Activated CD8-positive, alpha-beta memory T cell treated with anti-CD3 and anti-CD28 coated beads for 48 hours (primary cell): ENCODE measurements at regions not wholly inside any gene's neighbourhood (a gene's known extent, or its start where the extent isn't known, plus 50 kb on each side); places are given as distances from the start of the nearest gene placed in this dataset.
"Not testable (repeated sequence)": the region's sequence is repeated elsewhere in the genome, so short reads cannot be mapped to it uniquely, and the experiment has no call there.

Experiments
- DNase-seq, 3 experiments: peaks; one replicate each; pipeline ENCODE4 v3.0.0-alpha.2; 2020; ENCODE audit warnings: low read depth in 2 of 3, low spot score in 2 of 3

DNA sequence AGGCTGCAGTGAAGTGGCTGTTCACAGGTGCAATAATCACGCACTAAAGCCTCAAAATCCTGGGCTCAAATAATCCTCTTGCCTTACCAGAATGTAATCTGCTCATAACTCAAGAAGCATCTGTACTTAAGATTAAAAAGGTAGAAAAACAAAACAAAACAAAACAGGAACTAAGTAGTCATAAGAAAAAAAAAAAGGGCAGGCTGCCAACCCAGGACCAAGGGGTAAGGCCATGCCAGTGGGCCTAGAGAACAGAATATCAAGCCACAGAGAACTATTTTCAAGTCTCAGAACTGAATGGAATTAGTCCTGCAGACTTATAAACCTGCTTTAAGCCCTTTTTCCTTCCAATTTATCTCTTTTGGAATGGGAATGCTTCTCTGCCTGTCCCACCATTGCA is 64.8 kb upstream of the TBC1D3K start:
- DNase-seq = no peak

DNA sequence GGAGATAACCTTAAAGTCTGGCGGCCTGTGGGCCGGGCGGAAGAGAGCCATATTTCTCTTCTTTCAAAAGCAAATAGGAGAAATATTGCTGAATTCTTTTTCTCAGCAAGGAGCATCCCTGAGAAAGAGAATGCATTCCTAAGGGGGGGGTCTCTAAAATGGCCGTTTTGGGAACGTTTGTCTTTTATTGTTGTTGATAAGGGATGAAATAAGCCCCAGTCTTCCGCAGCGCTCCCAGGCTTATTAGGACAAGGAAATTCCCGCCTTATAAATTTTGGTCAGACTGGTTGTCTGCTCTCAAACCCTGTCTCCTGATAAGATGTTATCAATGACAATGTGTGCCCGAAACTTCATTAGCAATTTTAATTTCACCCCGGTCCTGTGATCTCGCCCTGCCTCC is 65.8 kb upstream of the TBC1D3K start:
- DNase-seq = not testable (repeated sequence)

DNA sequence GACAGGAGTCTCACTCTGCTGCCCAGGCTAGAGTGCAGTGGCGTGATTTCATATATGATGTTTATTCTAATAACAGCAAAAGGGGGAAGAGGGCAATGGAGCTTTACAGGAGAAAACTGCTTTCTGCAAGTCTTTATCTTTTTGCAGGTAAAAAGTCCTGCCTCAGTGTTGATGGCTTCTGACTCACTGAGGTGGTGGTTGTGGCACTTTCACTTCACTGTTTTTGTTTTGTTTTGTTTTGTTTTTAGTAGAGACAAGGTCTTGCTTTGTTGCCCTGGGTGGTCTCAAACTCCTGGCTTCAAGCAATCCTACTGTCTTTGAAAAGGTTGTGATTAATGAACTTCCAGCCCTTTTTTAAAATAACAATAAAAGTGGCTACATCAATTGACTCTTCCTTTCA is 68.0 kb upstream of the TBC1D3K start:
- no peak for DNase-seq

DNA sequence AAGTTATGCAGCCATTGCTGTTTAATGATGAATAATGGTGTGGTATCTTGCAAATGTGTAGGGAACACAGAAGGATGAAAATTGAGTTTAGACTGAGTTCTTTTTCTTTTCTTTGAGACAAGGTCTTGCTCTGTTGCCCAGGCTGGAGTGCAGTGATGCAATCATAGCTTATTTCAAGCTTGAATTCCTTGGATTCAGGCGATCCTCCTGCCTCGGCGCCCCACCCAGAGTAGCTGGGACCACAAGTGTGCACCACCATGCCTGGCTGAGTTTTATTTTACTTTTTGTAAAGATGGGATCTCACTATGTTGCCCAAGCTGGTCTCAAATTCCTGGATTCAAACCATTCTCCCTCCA is 74.6 kb upstream of the TBC1D3K start:
- no peak for DNase-seq

DNA sequence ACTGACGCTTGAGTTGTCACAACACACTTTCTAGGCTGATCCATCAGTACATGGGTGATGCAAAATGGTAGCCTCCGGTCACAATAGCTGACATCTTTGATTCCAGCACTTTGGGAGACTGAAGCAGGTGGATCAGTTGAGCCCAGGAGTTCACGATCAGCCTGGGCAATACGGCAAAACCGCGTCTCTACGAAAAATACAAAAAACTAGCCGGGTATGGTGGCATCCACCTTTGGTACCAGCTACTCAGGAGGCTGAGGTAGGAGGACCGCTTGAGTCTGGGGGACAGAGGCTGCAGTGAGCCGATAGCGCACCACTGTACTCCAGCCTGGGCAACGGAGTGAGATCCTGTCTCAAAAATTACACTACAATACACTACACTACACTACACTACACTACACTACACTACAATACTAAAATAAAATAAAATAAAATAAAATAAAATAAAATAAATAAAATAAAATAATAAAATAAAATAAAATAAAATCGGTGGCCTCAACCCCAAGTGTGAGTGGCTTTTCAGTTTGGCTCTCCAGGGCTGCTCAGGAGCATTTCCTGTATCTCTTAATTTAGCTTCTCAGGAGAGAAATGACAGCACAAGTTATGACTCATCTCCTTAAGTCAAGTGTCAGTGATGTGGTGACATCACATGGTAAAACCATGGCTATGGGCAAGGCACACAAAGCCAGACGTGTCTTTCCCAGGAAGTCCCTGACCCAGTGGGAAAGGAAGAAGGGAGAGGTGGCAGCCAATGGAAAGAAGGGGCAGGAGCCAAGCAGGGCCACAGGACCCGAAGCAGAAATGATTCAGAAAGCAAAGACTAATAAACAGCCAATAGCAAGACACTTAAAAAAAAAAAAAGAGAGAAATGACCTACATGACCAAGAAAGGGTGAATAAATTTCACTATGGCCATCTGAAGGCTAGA is 75.3 kb upstream of the TBC1D3K start:
- no peak for DNase-seq

DNA sequence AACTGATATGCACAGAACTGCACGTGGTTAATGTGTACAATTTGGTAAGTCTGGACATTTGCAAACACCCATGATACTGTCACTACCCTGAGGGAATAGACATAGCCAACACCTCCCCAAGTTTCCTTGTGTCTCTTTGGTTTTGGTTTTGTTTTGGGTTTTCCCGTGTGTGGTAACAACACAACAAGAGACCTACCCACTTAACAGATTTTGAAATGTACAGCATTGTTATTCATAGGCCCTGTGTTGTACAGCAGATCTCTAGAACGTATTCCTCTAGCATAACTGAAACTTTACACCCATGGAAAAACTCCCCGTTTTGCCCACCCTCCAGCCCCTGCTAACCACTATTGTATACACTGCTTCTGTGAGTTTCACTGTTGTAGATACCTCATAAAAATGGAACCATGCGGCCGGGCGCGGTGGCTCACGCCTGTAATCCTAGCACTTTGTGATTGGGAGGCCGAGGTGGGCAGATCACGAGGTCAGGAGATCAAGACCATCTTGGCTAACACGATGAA is 76.3 kb upstream of the TBC1D3K start:
- DNase-seq = no peak

DNA sequence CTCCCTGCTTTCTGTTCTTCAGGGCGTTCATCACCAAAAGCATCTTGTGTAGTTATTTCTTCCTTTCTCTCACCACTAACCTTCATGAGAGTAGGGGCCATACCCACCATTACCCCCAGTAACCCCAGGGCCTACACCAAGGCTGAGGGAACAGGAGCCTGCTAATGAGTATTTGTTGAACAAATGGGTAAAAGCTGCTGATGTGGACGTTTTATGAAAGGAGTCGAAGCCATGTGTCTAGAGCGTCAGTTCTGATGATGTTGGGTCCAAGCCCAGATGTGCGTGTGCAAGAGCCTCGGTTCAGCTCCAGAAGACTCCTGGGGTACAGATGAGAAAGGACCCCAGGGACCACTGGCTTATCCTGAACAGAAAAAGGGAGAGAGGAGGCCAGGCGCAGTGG is 77.1 kb upstream of the TBC1D3K start:
- no peak for DNase-seq

DNA sequence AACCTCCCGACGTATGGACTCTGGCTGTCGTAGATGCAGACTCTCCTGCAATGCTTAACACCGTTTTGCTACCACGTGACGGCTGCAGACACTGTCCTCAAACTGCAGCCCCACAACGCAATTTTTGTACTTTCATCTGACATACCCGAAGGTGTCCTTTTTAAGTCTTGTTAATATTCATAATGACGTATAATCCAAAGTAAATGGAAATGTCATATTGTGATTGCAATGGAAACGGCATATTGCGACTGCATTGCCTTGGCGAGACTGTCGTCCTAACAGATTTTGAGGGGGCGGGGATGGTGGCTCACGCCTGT is 79.3 kb upstream of the TBC1D3K start:
- DNase-seq = no peak

DNA sequence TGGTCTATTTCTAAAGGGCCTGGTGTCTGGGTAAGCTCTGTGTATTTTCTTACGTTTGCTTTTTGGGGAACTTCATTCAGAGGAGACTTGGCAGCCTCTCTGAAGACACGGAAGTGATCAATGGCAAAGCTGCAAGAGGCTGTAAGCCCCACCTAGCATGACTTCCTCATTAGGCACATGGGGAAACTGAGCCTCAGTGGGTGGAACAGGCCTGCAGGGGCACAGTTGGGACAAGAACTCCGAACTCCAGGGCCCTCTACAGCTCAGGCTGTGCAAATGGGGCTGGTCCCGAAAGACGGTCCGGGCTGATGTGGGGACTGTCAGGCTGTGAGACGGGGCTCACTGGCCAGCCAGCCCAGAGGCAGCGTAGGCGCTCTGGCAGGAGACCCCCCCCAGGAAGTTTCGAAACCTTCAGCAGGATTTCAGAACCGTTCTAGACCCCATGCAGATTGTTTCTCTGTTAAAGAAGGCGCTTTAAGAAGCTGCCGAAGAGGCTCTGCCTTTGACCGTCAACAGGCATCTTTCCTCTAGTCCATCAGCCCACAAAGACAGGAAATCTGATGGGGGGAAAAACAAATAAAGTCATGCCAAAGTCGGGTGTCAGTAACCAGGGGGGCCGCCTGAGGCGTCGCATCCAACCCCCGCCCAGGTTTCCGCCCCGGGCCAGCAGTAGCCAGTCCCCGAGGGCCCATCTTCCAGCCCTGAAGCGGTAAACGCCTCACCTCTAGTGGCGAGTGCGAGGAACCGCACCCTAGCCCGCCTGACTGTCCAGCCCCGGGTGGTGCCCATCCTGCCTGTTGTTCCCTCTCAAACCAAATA is 79.8 kb upstream of the TBC1D3K start:
- peak in 2 of 3 experiments; percentile 23 to 33 for DNase-seq

DNA sequence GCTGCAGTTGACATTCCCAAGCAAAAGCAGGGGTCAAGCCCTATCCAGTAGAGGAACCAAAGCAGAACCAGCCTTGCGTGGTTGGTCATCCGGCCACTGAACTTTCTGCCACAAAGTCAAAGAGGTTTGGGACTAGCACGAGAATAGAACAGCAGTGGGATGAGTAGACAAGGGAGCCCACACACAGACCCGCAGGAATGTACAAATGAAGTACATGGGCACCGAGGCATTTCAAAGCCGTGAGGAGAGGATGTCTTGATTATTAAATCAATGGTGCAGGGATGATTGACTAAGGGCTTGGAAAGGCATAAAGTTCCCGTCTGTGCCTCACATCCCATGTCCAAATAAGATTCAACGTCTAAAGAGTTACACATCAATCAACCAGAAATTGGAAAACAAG is 81.8 kb upstream of the TBC1D3K start:
- no peak for DNase-seq

DNA sequence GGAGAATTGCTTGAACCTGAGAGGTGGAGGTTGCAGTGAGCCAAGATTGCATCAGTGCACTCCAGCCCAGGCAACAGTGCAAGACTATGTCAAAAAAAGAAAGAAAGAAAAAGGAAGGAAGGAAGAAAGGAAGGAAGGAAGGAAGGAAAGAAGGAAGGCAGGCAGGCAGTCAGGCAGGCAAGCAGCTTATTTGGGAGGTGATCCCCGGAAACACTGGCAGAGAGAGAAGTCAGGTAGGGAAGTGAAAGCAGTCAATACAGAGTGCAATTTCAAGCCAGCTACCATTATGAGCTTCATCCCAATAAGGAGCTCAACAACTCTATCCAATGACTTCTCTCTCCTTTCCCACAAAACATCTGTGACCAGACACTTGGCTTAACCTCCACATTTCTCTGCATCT is 83.0 kb upstream of the TBC1D3K start:
- DNase-seq = no peak

DNA sequence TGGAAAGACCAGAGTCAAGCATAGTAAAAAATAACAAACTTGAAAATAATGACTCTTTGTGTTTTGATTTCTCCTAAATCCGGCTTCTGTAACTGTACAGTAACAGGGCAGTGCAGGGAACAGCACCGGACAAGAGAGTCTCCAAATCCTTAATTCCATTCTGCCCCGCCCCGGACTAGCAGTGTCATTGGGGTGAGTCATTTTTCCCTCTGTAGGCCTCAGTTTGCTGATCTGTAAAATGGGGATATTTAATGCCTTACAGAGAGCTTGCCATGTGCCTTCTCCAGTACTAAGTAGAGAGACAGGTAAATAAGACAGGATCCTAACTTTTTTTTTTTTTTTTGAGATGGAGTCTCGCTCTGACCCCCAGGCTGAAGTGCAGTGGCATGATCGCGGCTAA is 83.6 kb upstream of the TBC1D3K start:
- no peak for DNase-seq

DNA sequence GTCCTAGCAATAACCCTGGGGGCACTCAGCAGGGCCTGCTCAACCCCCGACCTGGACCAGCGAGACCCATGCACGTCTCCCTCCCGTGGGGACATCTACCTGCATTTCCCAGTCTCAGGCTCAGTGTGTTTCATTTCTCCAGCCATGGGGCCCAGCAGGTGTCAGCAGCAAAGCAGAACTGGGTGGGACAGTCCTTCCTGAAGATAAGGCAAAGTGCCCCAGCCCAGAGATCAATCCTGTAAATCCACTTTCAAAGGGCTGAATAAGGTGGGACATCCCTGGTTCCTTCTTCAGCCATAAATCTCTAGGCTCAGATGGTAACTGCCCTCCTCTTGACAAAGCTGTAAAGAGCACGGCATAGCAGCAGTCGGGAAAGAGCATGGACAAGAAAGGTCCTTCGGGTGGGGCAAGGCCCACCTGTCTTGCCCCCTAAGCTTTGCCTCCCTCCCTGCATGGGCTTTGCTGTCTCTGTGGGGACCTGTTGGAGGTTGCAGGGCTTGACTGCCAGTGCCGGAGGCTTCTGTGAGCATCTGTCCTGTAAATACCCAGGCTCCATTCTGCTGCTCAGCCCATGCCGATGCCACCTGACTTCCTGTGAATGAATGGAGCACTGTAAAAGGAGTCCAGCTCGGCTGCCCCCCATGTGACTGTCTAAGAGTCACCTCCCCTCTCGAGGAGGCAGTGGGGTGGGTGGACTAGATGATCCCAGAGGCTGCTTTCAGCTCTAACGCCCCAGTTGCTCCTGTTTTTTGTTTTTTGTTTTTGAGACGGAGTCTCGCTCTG is 84.8 kb upstream of the TBC1D3K start:
- no peak for DNase-seq

DNA sequence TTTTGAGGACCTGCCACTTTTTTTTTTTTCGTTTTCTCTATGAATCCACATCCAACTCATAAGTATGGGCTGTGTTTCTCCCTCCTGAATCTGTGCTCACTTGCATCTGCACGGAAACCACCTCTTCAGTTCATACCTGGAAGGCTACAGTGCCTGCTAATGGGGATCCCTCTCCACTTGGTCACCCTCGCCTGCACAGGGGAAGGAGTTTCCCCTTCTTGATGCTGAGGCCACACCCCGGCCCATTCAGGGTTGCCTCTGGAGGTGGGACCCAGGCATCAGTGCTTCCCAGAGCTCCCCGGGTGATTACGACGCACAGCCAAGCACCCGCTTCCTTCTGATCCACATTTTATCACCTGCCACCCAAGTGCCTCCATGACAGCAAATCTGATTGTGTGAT is 85.9 kb upstream of the TBC1D3K start:
- DNase-seq = no peak

DNA sequence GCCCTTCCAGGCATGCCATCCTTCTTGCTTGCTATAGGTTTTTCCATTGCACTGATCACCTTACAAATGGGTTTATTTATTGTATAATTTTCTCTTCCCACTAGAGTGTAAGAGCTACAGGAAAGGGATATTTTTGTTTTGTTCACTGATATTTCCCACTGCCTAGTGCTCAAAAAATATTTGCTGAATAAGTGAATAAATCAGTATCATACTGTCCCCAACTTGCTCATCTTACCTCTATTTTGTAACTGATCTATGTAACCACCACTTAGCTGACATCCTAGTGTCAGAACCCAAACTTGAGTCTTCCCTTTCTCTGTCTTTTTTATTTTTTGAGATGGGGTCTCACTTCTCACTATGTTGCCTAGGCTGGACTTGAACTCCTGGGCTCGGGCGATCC is 87.6 kb upstream of the TBC1D3K start:
- no peak for DNase-seq

DNA sequence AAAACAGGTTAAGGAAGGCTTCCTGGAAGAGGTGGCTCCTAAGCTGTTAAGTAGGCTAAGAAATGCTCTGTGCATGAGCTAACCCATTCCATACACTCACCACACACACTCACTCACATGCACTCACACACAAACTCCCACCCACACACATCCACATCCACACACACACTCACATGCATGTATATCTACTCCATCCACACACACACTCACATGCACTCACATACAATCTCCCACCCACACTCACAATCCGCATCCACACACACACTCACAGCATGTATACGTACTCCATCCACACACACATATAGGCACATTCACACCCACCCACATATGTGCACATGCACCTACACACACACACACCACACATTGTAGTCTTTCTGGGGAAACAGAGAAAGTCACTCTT is 89.3 kb upstream of the HNF1B start:
- no peak for DNase-seq

DNA sequence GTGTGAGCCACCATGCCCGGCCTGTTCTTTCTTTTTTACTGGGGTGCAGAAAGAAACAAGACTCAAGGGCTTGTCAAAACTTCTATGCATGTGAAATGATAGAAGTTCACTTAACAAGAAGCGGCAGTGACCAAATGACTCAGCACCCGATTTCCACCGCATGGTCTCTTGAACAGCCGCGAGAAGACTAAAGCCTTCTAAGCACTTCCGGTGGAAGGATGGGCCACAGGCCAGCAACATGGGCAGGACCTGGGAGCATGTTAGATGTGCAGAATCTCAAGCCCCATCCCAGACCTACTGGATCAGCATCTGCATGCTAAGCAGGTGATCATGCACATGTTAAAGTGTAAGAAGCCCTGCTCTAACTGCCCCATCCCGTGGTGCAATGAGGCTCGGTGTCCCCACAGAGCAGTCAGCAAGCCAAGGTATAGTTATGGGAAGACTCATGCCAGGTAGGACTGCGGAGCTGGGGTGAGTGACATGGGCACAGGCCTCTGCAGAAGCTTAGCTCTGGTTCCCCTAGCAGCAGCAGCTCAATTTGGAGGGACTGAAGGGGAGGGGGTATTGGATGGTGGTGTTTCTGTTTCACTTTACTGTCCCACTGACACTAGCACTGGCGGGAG is 88.5 kb upstream of the HNF1B start:
- no peak for DNase-seq

DNA sequence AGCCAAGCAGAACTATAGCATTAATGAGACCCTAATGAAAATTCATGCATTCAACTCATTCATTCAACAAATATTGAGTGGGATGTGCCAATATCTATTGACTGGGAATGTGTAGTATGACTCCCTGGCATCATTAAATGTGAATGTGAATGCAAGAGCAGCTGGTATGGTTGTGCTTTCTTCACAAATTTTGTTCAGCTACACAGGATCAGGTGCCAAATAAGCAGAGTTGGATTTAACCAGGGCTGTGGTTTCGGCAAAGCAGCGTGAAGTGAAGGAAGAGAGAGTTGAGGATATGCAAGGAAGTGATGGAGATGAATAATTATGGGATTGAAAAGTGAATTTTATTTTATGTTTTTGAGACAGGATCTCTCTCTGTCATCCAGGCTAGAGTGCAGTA is 87.1 kb upstream of the HNF1B start:
- no peak for DNase-seq

DNA sequence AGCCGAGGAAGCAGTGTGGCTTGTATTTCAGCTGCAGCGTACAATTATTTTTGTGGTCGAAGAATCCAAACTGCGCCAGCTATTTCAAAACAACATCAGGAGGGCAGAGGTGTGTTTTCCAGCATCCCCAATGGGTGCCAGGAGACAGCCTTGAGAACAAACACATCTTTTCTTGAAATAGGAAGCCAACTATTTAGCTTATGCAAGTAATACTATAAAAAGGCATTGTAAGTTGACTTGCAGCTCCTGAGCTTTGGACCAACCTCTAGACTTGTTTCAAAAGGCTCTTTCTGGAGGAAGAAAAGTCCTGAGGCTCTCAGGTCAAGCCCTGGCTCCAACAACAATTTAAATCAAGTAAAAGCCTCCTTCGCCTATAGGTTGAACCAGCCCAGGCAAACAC is 86.6 kb upstream of the HNF1B start:
- no peak for DNase-seq

DNA sequence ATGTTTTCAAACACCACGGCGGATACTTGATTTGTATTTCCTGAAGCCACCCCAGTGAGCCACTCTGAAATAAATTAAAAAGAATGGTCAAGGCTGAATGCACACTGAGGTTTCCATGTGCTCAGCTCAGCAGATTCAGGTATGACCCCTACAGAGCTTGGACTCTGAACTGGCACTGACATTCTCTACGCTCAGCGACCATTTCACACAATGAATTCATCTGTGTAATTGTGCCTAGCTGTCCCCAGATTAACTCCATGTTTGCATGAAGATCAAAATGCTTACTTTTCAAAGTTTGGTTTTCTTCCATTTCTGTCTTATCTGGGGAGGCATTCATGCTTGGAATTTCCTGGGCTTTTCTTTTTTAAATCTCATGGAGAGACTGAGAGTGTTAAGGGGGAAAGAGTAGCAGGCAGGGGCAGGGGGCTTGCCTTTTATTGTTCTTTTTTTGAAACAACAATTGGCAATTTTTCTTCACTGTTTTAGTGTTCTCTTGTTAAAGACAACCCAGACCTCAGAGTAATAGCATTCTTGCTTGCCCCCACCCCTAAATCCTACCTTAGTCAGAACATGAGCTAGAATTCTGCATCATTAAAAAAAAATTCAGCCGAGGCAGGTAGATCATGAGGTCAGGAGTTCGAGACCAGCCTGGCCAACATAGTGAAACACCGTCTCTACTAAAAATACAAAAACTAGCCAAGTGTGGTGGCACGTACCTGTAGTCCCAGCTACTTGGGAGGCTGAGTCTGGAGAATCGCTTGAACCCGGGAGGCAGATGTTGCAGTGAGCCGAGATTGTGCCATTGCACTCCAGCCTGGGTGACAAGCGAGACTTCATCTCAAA is 85.5 kb upstream of the HNF1B start:
- DNase-seq = no peak
